Fibroblast of lung (primary cell): ENCODE measurements at regions not wholly inside any gene's neighbourhood (a gene's known extent, or its start where the extent isn't known, plus 50 kb on each side); places are given as distances from the start of the nearest gene placed in this dataset.

ENCODE experiments used
- DNase-seq, 2 donors: peaks; one replicate each; pipeline versions ENCODE4 v3.0.0 to v3.0.0-alpha.2; 2010; ENCODE audit warnings: low read depth in 2 of 2
- H2AFZ ChIP-seq: 2 replicates; pipeline ENCODE4 v1.5.1; 2012; ENCODE audit warnings: low read length, control low read depth, inconsistent platforms
- H3K27ac ChIP-seq: 2 replicates; pipeline ENCODE4 v1.5.1; 2011; ENCODE audit warnings: low read length, control low read depth; ENCODE audit not compliant: insufficient read depth
- H3K27me3 ChIP-seq: 2 replicates; pipeline ENCODE4 v1.5.1; 2011; ENCODE audit warnings: mild to moderate bottlenecking, low read length; ENCODE audit not compliant: control insufficient read depth, insufficient read depth
- H3K36me3 ChIP-seq: 2 replicates; pipeline ENCODE4 v1.5.1; 2011; ENCODE audit warnings: low read length; ENCODE audit not compliant: control insufficient read depth, insufficient read depth
- H3K4me1 ChIP-seq: 2 replicates; pipeline ENCODE4 v1.5.1; 2011; ENCODE audit warnings: low read length; ENCODE audit not compliant: control insufficient read depth, insufficient read depth; ENCODE audit errors: extremely low read depth
- H3K4me2 ChIP-seq: 2 replicates; pipeline ENCODE4 v1.5.1; 2011; ENCODE audit warnings: low read length, control low read depth; ENCODE audit not compliant: insufficient read depth; ENCODE audit errors: extremely low read depth
- H3K4me3 ChIP-seq, 4 experiments: fragments of 200-600 bp in 1 of 4; sonication (generic) in 1 of 4; replicated peaks in 1 of 4; 2 replicates each; pipeline ENCODE4 v1.5.1; 2011 to 2016; ENCODE audit warnings: low read length in 4 of 4, low read depth in 3 of 4, mild to moderate bottlenecking in 3 of 4, control low read depth in 2 of 4, inconsistent platforms in 1 of 4, mixed read lengths in 1 of 4; ENCODE audit not compliant: insufficient read depth in 1 of 4; ENCODE audit errors: control extremely low read depth in 1 of 4
- H3K79me2 ChIP-seq: 2 replicates; pipeline ENCODE4 v1.5.1; 2012; ENCODE audit warnings: mild to moderate bottlenecking, low read length, inconsistent platforms; ENCODE audit not compliant: control insufficient read depth, insufficient read depth
- H3K9ac ChIP-seq: 2 replicates; pipeline ENCODE4 v1.5.1; 2011; ENCODE audit warnings: mild to moderate bottlenecking, low read length, control low read depth; ENCODE audit not compliant: insufficient read depth
- H3K9me3 ChIP-seq: 2 replicates; pipeline ENCODE4 v1.5.1; 2012; ENCODE audit warnings: low read depth, low read length; ENCODE audit not compliant: control insufficient read depth, insufficient read depth
- H4K20me1 ChIP-seq: 2 replicates; pipeline ENCODE4 v1.5.1; 2011; ENCODE audit warnings: low read length; ENCODE audit not compliant: control insufficient read depth, insufficient read depth; ENCODE audit errors: extremely low read depth
- EZH2 ChIP-seq: IDR thresholded peaks from 2 replicates; pipeline ENCODE4 v1.5.1; 2012; ENCODE audit warnings: low read length, control low read depth, mild to moderate bottlenecking; ENCODE audit errors: missing control alignments
- TF ChIP-seq, protein P1 (sequence below), 2 donors: IDR thresholded peaks in 1 of 2; conservative IDR thresholded peaks in 1 of 2; 1 replicate in 1 of 2; 2 replicates in 1 of 2; pipeline ENCODE4 v1.5.1; 2011 to 2012; ENCODE audit warnings: low read length in 2 of 2, control low read depth in 1 of 2, inconsistent platforms in 1 of 2, low read depth in 1 of 2, mild to moderate bottlenecking in 1 of 2

GRCh38 chr5:125416055-125416454, 669.6 kb upstream of the ZNF608 start:
- Histone ChIP-seq H2AFZ (no peak overlapping the region), H4K20me1 (no peaks in the 10 kb centered on the region), H3K4me1 (peaks cover 13% of the 10 kb centered on the region), H3K27ac (no peak overlapping the region), H3K79me2 (no peaks in the 10 kb centered on the region), H3K27me3 (no peaks in the 10 kb centered on the region), H3K9ac (no peak overlapping the region), H3K36me3 (no peaks in the 10 kb centered on the region), H3K4me3 (no peak overlapping the region), H3K4me2 (no peak overlapping the region), H3K9me3 (no peaks in the 10 kb centered on the region)
- no peak for DNase-seq
- no peak for TF ChIP-seq EZH2

DNA sequence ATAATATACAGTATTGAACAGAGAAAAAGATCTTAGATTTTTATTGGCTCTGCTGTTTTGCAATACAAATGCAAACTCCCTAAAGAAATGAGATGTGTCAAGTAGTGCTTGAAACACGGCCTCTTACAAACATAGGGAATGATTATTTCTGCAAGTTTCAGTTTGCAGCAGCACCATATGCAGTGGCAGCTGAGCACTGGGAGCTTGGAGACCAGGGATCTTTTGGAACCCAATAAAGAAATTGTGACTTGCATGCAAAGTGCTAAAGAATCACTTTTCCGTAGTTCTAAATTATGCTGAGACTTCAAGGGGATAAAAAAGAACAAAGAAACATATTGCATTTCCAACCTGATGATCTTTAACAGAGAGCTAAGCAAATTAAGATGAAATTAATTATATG, 674.6 kb upstream of the ZNF608 start:
- no peak for DNase-seq
- no peak overlapping the region for H3K27ac ChIP-seq
- H3K9ac ChIP-seq = no peak overlapping the region
- H3K4me2 ChIP-seq = no peak overlapping the region
- no peaks in the 10 kb centered on the region for H3K9me3 ChIP-seq
- H3K79me2 ChIP-seq = no peaks in the 10 kb centered on the region
- no peaks in the 10 kb centered on the region for H3K4me1 ChIP-seq
- H3K36me3 ChIP-seq = no peaks in the 10 kb centered on the region
- H3K4me3 ChIP-seq = no peak overlapping the region
- no peaks in the 10 kb centered on the region for H4K20me1 ChIP-seq
- no peak overlapping the region for H2AFZ ChIP-seq
- TF ChIP-seq EZH2 = no peak
- TF ChIP-seq, protein P1, sequence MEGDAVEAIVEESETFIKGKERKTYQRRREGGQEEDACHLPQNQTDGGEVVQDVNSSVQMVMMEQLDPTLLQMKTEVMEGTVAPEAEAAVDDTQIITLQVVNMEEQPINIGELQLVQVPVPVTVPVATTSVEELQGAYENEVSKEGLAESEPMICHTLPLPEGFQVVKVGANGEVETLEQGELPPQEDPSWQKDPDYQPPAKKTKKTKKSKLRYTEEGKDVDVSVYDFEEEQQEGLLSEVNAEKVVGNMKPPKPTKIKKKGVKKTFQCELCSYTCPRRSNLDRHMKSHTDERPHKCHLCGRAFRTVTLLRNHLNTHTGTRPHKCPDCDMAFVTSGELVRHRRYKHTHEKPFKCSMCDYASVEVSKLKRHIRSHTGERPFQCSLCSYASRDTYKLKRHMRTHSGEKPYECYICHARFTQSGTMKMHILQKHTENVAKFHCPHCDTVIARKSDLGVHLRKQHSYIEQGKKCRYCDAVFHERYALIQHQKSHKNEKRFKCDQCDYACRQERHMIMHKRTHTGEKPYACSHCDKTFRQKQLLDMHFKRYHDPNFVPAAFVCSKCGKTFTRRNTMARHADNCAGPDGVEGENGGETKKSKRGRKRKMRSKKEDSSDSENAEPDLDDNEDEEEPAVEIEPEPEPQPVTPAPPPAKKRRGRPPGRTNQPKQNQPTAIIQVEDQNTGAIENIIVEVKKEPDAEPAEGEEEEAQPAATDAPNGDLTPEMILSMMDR (conservative IDR thresholded peaks at IDR 0.05 in 1 of 2, IDR thresholded peaks at IDR 0.05 in 1 of 2; ENCODE audit: low read depth in 1 of 2, low read length in 2 of 2) = no peak
- no peaks in the 10 kb centered on the region for H3K27me3 ChIP-seq

DNA sequence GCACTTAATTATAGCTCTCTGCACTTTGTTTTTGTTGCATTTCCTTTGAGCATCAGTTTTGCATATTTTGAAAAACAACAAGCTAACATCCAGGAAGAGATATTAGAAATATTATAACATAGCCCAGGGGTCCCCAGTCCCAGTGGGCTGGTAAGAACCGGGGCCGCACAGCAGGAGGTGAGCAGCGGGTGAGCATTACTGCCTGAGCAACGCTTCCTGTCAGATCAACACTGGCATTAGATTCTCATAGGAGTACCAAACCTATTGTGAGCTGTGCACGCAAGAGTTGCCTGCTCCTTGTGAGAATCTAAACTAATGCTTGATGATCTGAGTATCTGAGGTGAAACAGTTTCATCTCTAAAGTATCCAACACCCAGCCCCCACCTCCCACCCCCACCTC, 675.9 kb upstream of the ZNF608 start:
- DNase-seq = no peak
- no peaks in the 10 kb centered on the region for H3K36me3 ChIP-seq
- no peak overlapping the region for H3K4me2 ChIP-seq
- H3K27ac ChIP-seq = no peak overlapping the region
- no peaks in the 10 kb centered on the region for H3K27me3 ChIP-seq
- no peaks in the 10 kb centered on the region for H3K79me2 ChIP-seq
- no peak overlapping the region for H3K9ac ChIP-seq
- no peaks in the 10 kb centered on the region for H3K4me1 ChIP-seq
- no peak overlapping the region for H3K4me3 ChIP-seq
- TF ChIP-seq EZH2 = no peak
- TF ChIP-seq, protein P1 (conservative IDR thresholded peaks at IDR 0.05 in 1 of 2, IDR thresholded peaks at IDR 0.05 in 1 of 2; ENCODE audit: low read depth in 1 of 2, low read length in 2 of 2) = no peak
- no peaks in the 10 kb centered on the region for H3K9me3 ChIP-seq
- H4K20me1 ChIP-seq = no peaks in the 10 kb centered on the region
- H2AFZ ChIP-seq = no peak overlapping the region
